ENCODE measurements at regions not wholly inside any gene's neighbourhood (a gene's known extent, or its start where the extent isn't known, plus 50 kb on each side); places are given as distances from the start of the nearest gene placed in this dataset.

GRCh38 chr11:109946322-109946846, 146.8 kb upstream of the ZC3H12C start:
- intact Hi-C loops (cut with micrococcal nuclease; ENCODE audit: unreplicated experiment), result loop anchor here (5.0 kb wide), 3 partner anchors 146 to 431 kb away; partner anchors contain the start of gene ZC3H12C
- no peaks in the 10 kb centered on the region for H3K4me1 ChIP-seq (ENCODE audit: control insufficient read depth, insufficient read depth, low read length)
- peak overlapping the region; percentile 40; the same call in 1 of the 2 replicates for H3K27ac ChIP-seq (ENCODE audit: low read length)
- no peaks in the 10 kb centered on the region for H3K36me3 ChIP-seq (ENCODE audit: control insufficient read depth, insufficient read depth, low read length)
- DNase-seq (ENCODE audit: low read depth, low spot score) (peak; percentile 90), ATAC-seq (peak; percentile 99)
- no TSS peak for BruUV-seq (replicated peaks)
- POLR2A ChIA-PET, result no interaction called here
- TF ChIP-seq CTCF (IDR thresholded peaks at IDR 0.05) (peak; percentile 96), TCF7L2 (IDR thresholded peaks at IDR 0.05; ENCODE audit: low read depth, low read length) (no peak), SIN3A (IDR thresholded peaks at IDR 0.05; ENCODE audit: borderline replicate concordance, insufficient read depth, low read depth, low read length) (no peak)
- H3K9me3 ChIP-seq (ENCODE audit: control insufficient read depth, insufficient read depth, low read depth, low read length), result no peaks in the 10 kb centered on the region
- CTCF ChIA-PET, result no interaction called here
- peak overlapping the region; percentile 22 to 53 for H3K4me3 ChIP-seq (ENCODE audit: low read depth in 2 of 2, low read length in 2 of 2)
- H3K27me3 ChIP-seq (ENCODE audit: control insufficient read depth, insufficient read depth, low read length), result peaks cover 5% of the 10 kb centered on the region; the same call in 1 of the 2 replicates
- in situ Hi-C loops (cut with HindIII; ENCODE audit: low pct_unique_long_range_greater_than_20kb, low sequenced_read_pairs), result no loop called here

- DNase-seq (ENCODE audit: low read depth, low spot score) (no peak), ATAC-seq (no peak)
- H3K4me3 ChIP-seq (ENCODE audit: low read depth in 2 of 2, low read length in 2 of 2), result no peak overlapping the region
- H3K27ac ChIP-seq (ENCODE audit: low read length), result no peak overlapping the region
- no peaks in the 10 kb centered on the region for H3K4me1 ChIP-seq (ENCODE audit: control insufficient read depth, insufficient read depth, low read length)
- no peak for TF ChIP-seq TCF7L2 (IDR thresholded peaks at IDR 0.05; ENCODE audit: low read depth, low read length)
- TF ChIP-seq SIN3A (IDR thresholded peaks at IDR 0.05; ENCODE audit: borderline replicate concordance, insufficient read depth, low read depth, low read length), result no peak
- TF ChIP-seq POLR2AphosphoS5 (IDR thresholded peaks at IDR 0.05; ENCODE audit: low read depth, low read length), result no peak
- no peak for TF ChIP-seq CTCF (IDR thresholded peaks at IDR 0.05)
- TF ChIP-seq REST (IDR thresholded peaks at IDR 0.05; ENCODE audit: insufficient read depth in 1 of 2, low read depth in 2 of 2, low read length in 1 of 2), result no peak
- no TSS peak for BruUV-seq (replicated peaks)
- POLR2A ChIA-PET, result no interaction called here
- H3K9me3 ChIP-seq (ENCODE audit: control insufficient read depth, insufficient read depth, low read depth, low read length), result no peaks in the 10 kb centered on the region
- intact Hi-C loops (cut with micrococcal nuclease; ENCODE audit: unreplicated experiment) (no loop called here), in situ Hi-C loops (cut with HindIII; ENCODE audit: low pct_unique_long_range_greater_than_20kb, low sequenced_read_pairs) (no loop called here)
- no peaks in the 10 kb centered on the region for H3K36me3 ChIP-seq (ENCODE audit: control insufficient read depth, insufficient read depth, low read length)
- peaks cover 3% of the 10 kb centered on the region; the same call in 1 of the 2 replicates for H3K27me3 ChIP-seq (ENCODE audit: control insufficient read depth, insufficient read depth, low read length)
- CTCF ChIA-PET, result no interaction called here
These were observed 138.7 kb upstream of the ZC3H12C start for GRCh38 chr11:109954534-109954933.

Data from Panc1 (cell line).